GM19397 (cell line): ENCODE measurements at regions not wholly inside any gene's neighbourhood (a gene's known extent, or its start where the extent isn't known, plus 50 kb on each side); places are given as distances from the start of the nearest gene placed in this dataset.
"Not testable (repeated sequence)": the region's sequence is repeated elsewhere in the genome, so short reads cannot be mapped to it uniquely, and the experiment has no call there.

Experiments used
- ATAC-seq: cut with Tn5 transposase; IDR thresholded peaks from one replicate; pipeline ENCODE4 v1.9.1; 2021; ENCODE audit warnings: mild to moderate bottlenecking, moderate library complexity; ENCODE audit not compliant: unreplicated experiment

DNA sequence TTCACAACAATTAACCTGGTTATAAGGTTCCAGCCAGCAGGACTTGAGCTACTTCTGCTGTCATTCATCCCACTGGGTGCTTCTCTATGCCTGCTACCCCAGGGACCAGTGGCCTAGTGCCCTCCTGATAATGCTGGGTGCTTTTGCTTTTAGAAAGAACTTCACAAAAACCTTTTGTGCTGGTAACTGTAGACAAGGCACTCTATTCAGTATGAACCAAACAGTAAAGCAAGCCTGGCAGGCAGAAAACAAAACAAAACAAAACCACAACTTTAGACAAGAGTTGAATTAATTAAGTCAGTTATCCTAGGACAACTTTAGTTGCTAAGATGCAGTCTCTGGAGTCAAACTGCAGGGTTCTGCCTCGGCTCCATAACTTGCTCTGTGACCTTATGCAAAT is 61.9 kb upstream of the ADGRL2 start:
- ATAC-seq: no peak

DNA sequence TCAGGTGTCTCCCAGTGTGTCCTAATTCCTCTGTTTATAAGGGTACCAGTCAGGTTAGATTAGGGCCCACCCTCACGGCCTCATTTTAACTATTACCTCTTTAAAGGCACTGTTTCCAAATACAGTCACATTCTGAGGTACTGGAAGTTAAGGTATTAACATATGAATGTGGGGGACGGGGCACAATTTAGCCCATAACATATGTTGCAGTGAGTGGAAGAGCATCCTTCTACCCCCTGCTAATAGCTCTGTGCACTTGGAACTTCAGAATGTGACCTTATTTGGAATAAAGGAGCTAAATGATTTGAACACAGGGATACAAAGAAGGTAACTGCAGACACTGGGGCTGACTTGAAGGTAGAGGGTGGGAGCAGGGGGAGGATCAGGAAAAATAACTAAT is 67.3 kb upstream of the ADGRL2 start:
- ATAC-seq: no peak

- ATAC-seq: no peak
Observed at GRCh38 chr1:81731989-81732388, 68.7 kb upstream of the ADGRL2 start.

- ATAC-seq: no peak
Observed at GRCh38 chr1:81730881-81731280, 69.9 kb upstream of the ADGRL2 start.

- ATAC-seq: not testable (repeated sequence)
Observed at GRCh38 chr1:81730299-81730698, 70.4 kb upstream of the ADGRL2 start.

GRCh38 chr1:81729818-81730217 is 70.9 kb upstream of the ADGRL2 start:
- ATAC-seq: no peak

DNA sequence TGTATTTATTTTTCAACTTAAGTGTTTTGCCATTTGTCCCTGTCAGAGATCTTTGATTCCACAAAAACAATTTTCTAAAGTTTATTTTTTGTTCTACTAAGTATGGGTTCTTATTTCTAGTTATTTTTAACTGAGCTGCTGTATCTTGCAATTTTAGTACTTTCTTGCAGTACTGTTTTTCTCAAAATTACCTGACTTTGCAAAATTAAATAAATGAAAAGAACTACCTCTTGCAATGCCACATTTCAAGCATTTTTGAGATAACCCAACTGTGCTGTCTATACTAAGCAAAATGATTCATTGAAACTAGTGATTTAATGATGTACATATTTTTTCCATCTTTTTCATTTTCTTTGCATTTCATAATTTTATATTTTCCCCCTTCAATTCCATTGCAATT is 71.5 kb upstream of the ADGRL2 start:
- ATAC-seq: no peak

GRCh38 chr1:81725823-81726222 is 74.9 kb upstream of the ADGRL2 start:
- no peak for ATAC-seq

- ATAC-seq: not testable (repeated sequence)
Observed at GRCh38 chr1:81722631-81723328, 78.0 kb upstream of the ADGRL2 start.

DNA sequence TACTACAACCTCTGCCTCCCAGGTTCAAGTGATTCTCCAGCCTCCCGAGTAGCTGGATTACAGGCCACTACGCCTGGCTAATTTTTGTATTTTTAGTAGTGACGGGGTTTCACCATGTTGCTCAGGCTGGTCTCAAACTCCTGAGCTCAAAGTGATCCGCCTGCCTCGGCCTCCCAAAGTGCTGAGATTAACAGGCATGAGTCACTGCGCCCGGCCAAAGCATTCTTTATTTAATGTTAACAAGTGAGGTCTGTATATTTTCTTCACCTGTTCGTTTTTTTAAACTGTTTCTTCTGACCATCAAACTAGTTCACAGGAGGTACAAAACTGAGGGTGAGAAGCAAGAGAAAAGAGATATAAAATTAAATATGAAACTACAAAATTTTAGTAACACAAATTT is 80.5 kb upstream of the ADGRL2 start:
- not testable (repeated sequence) for ATAC-seq

GRCh38 chr1:81717230-81717629 is 83.5 kb upstream of the ADGRL2 start:
- ATAC-seq: no peak

- no peak for ATAC-seq
Observed at GRCh38 chr1:81715391-81715790, 85.3 kb upstream of the ADGRL2 start.

DNA sequence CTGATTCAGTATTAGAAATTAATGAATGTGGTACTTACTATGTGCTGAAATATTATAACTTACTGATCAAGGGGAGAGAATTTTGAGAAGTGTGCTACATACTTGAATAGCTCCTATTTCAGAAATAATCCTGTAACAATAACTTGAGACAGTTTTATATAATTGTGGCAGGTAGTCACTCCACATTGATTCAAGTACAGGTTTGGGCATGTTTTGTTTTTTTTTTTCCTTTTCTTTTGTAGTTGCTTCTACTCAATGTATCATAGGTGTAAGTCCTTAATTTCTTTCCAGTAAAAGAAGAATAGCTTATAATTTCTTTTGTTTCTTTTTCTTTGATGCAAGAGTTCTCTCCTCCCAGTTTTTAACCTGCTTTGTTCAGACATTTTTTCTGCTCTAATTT is 86.1 kb upstream of the ADGRL2 start:
- no peak for ATAC-seq

GRCh38 chr1:81712425-81712824 is 88.3 kb upstream of the ADGRL2 start:
- no peak for ATAC-seq

- ATAC-seq: no peak
Observed at GRCh38 chr1:81710857-81711256, 89.9 kb upstream of the ADGRL2 start.

- no peak for ATAC-seq
Observed at GRCh38 chr1:81708250-81708649, 92.5 kb upstream of the ADGRL2 start.

DNA sequence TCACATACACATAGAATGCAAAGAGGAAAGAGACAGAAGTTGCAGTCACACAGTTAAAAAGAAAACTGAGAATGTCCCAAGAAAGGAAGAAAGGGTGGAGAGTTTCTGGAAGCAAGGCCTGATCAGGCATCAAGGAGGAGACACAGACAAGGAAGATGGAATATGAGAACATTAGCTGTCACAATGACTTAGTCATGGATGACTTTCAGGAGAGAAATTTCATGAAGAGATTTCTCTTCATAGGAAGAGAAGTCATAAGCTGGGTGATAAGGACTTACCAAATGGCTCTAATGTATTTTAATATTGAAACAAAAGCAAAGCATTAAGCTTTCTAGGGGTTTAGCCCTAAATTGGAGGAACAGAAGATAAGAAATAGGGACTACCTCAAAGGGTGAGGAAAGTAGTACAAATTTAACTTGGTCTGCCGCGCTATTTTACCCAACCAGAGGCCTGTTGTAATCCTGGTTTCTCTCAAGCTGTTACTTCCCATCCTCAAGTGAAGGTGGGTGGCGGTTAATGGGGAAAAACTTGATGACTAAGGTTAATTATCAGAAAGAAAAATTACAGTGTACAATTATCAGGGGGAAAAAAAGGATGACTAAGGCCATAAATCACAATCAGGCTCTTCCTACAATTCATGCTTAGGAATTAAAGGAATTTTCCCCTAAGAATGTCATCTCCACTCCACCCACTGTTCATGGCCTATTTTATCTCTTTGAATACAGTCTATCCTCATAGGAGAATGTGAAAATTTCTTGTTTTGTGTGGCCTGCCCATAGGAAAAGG is 93.9 kb upstream of the ADGRL2 start:
- no peak for ATAC-seq

DNA sequence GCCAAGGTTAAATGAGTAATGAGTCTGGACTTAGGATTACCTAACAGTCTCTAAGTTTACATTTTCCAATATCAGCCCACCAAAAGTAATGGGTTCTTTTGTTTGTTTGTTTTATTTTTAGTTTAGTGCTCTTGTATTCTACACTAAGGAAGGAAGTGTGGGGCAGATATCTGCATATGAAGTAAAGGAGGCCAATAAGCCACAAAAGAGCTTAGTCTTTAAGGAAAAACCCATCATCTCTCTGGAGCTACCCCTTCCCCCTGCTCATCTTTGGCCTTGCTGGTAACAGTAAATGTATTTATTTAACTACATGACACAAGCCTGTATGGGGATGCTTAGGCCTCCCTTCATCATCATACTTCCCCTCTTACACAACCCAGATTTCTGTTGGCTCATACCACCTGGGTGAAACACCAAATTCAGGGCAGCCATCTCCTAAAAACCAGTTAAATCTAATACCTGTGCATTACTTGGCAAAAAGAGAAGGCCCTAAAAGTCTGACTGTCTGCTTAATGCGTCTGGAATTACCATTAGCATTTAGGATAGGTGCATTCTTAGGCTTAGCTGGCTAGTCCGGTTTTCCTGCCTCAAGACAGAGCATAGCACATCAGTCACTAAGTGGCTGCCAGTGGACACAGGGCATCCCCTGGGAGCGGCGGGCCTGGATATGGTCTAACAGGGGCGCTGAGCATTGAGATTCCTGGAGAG is 96.8 kb upstream of the ADGRL2 start:
- ATAC-seq: no peak

GRCh38 chr1:81703391-81703755 is 97.4 kb upstream of the ADGRL2 start:
- ATAC-seq: no peak

DNA sequence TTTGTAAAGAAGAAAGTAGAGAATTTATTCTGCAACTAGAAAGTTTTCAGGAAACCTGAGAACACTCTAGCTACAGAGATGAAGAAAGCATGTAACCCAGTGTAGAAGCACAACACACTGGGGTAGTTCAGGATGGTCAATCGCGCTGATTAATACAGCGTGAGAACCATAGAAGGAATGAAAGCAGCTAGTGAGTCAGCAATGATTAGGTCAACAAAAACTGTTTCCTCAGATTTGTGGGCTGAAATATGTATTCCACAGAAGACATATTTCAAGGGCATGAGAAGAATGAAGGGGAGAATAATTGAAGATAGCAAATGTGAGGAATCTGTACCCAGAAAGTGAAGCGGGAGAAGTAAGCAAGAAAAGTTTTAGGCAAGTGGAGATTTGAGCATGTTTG is 97.8 kb upstream of the ADGRL2 start:
- no peak for ATAC-seq

DNA sequence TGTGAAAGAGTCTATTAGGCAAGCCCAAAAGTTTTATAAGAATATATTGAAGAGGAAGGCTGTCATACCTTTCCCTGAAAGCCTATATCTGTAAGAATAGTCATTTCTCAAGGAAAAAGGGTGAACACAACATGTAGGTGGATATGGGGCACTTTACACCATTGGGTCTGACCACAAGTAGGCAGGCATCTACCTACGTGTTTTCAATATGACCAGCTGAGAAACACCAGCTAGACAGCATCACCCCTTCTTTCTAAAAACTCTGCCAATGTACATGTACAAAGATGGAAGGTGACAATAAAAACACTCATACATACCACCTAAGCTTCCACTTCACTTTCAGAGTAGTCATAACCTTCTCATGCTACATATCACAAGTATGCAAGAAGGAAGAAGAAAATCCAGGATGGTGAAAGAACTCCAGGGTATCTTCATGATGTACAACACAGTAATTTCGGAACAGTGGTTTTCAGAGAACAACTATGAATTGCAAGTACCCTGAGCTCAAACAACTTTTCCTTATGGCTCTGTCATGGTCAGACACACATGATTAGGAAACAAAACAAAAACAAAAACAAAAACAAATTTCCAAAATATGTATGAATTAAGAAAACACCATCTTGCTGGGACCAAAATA is 98.5 kb upstream of the ADGRL2 start:
- ATAC-seq: no peak
